Gastrocnemius medialis (tissue), 4 donors: ENCODE measurements at regions not wholly inside any gene's neighbourhood (a gene's known extent, or its start where the extent isn't known, plus 50 kb on each side); places are given as distances from the start of the nearest gene placed in this dataset.

Source experiments
- CTCF ChIP-seq, 5 experiments: fragments of 450-650 bp in 3 of 5; fragments of 200-600 bp in 2 of 5; sonication (generic) in 2 of 5; IDR thresholded peaks in 4 of 5; conservative IDR thresholded peaks in 1 of 5; 1 replicate in 4 of 5; 2 replicates in 1 of 5; pipeline ENCODE4 v1.5.1; 2016 to 2019; ENCODE audit warnings: antibody characterized with exemption in 5 of 5, mild to moderate bottlenecking in 3 of 5, moderate library complexity in 3 of 5
- POLR2A ChIP-seq, 2 donors: fragments of 450-650 bp; IDR thresholded peaks; one replicate each; pipeline ENCODE4 v1.6.1; 2017; ENCODE audit warnings: antibody characterized with exemption in 2 of 2, mild to moderate bottlenecking in 2 of 2, moderate library complexity in 2 of 2

- TF ChIP-seq POLR2A (IDR thresholded peaks at IDR 0.05) = no peak
- TF ChIP-seq CTCF (IDR thresholded peaks at IDR 0.05 in 4 of 5, conservative IDR thresholded peaks at IDR 0.05 in 1 of 5) = no peak
These were observed 334.9 kb upstream of the GATB start for GRCh38 chr4:152095701-152096070.
